Aorta (tissue), 5 donors: ENCODE measurements at regions not wholly inside any gene's neighbourhood (a gene's known extent, or its start where the extent isn't known, plus 50 kb on each side); places are given as distances from the start of the nearest gene placed in this dataset.
"Not testable (repeated sequence)": the region's sequence is repeated elsewhere in the genome, so short reads cannot be mapped to it uniquely, and the experiment has no call there.

Source experiments
- ATAC-seq: fragments of 200-7000 bp; cut with Tn5 transposase; one replicate; pipeline ENCODE4 v1.9.1; 2022; ENCODE audit warnings: moderate library complexity; ENCODE audit not compliant: low FRiP score
- DNase-seq, 2 donors: peaks; one replicate each; pipeline ENCODE4 v3.0.0-alpha.2; 2020
- H3K27ac ChIP-seq, 2 donors: one replicate each; pipeline ENCODE4 v1.5.1; 2013; ENCODE audit warnings: low read length in 2 of 2, mild to moderate bottlenecking in 2 of 2, moderate library complexity in 2 of 2, control low read depth in 1 of 2, inconsistent platforms in 1 of 2, low read depth in 1 of 2
- H3K27me3 ChIP-seq, 2 donors: one replicate each; pipeline ENCODE4 v1.6.1; 2013; ENCODE audit warnings: control low read depth in 1 of 2, low read length in 1 of 2, mild to moderate bottlenecking in 1 of 2, moderate library complexity in 1 of 2; ENCODE audit not compliant: insufficient read depth in 2 of 2, control insufficient read depth in 1 of 2
- H3K36me3 ChIP-seq, 2 donors: one replicate each; pipeline ENCODE4 v1.6.1; 2013; ENCODE audit warnings: control low read depth in 1 of 2, low read length in 1 of 2, mild to moderate bottlenecking in 1 of 2; ENCODE audit not compliant: insufficient read depth in 2 of 2, control insufficient read depth in 1 of 2
- H3K4me1 ChIP-seq, 2 donors: one replicate each; pipeline ENCODE4 v1.6.1; 2013; ENCODE audit warnings: low read length in 2 of 2, control low read depth in 1 of 2, mild to moderate bottlenecking in 1 of 2, moderate library complexity in 1 of 2; ENCODE audit not compliant: insufficient read depth in 2 of 2, control insufficient read depth in 1 of 2
- H3K4me3 ChIP-seq, 2 donors: one replicate each; pipeline ENCODE4 v1.5.1; 2013; ENCODE audit warnings: low read length in 2 of 2, control low read depth in 1 of 2, mild to moderate bottlenecking in 1 of 2
- H3K9me3 ChIP-seq: one replicate; pipeline ENCODE4 v1.6.1; 2013; ENCODE audit warnings: mild to moderate bottlenecking, low read length; ENCODE audit not compliant: control insufficient read depth
- WGBS, 2 donors: extraction: QIAGEN DNeasy Blood & Tissue Kit; methylation state at CpG; one replicate each; pipeline ENCODE4 v1.1.7; 2013; 5-methylcytosine and 5-hydroxymethylcytosine counted together
- intact Hi-C, 2 donors: fragments of 100-400 bp; cut with DNase I; formaldehyde crosslinking; loops; one replicate each; pipeline versions ENCODE4 v1.14.2 to v1.15.0; 2022
- donor health status: healthy with polysubstance abuse.
- donor health status: Bipolar disorder and iron deficiency.
- donor health status: DM: no; HTN: no; CAD: no.
- donor health status: DM: no; HTN: no; CAD: no.
- donor health status: DM: yes; HTN: yes; CAD: no.

DNA sequence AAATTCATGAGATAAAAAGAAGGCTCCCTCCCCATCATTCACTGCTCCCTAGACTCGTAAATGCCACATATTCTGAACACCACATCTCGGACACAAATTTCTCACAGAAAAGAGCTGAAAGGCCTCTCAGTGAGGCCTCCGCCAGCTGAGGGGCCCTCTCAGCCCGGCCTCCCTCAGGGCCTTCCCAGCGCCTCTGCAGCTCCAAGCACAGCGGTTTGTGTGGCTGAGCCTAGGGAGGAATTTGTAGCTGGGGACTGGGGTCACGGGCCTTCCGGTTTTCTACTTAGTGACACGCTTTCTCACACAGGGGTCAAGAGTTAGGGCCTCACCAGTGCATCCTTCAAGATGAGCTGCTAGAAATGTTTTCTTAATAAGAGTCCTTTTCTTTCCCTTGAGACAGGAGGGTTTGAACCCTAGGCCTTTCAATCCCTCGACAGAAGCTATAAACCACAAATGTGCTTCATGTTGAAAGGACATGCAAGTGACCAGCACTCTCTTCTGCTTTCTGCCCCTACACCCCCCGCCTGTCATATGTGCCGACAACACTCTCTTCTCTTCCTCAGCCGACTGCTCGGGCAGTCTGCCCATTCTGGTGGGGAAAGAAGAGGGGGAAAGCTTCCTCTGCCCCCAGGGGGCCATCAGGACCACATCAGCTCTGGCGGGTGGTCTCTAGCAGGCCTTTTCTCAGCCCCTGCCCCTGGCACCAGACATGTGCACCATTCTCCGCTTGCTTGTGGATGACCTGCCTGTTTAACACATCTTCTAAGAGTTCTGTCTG lies 104.9 kb downstream of the CHIC2 start:
- WGBS, 2 donors = 92 to 96% methylated on average over 16 of the region's 16 CpGs
- ATAC-seq = no peak

DNA sequence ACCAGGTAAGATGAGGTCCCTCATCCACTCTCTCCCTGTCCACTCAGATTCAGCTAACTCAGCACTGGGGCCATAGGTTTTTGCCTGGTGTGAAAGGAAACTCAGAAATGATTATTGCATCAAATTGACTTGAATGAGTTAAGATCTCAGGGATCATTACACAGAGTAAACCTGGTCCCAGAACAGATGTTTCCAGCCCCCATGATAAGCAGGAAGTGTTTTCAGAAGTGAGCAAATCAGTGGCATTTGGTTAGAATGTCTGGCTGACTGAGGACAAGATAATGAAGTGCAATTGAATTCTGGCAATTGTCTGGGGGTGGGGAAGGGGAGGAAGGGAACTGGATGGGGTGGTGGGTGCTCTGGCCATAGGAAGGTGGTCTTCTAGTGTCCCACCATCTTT lies 108.0 kb downstream of the CHIC2 start:
- no peak overlapping the region for H3K4me3 ChIP-seq
- H3K4me1 ChIP-seq = no peaks in the 10 kb centered on the region
- no peaks in the 10 kb centered on the region for H3K36me3 ChIP-seq
- intact Hi-C loops = no loop called here
- no peak for ATAC-seq
- no peak for DNase-seq
- H3K27me3 ChIP-seq = no peaks in the 10 kb centered on the region
- no peak overlapping the region for H3K27ac ChIP-seq
- no peaks in the 10 kb centered on the region for H3K9me3 ChIP-seq

More for the DNA sequence above, 104.9 kb downstream of the CHIC2 start:
- no peak for DNase-seq
- H3K27me3 ChIP-seq = no peaks in the 10 kb centered on the region
- no peaks in the 10 kb centered on the region for H3K4me1 ChIP-seq
- no peak overlapping the region for H3K4me3 ChIP-seq
- no peaks in the 10 kb centered on the region for H3K9me3 ChIP-seq
- H3K27ac ChIP-seq = no peak overlapping the region
- intact Hi-C loops = no loop called here
- no peaks in the 10 kb centered on the region for H3K36me3 ChIP-seq

DNA sequence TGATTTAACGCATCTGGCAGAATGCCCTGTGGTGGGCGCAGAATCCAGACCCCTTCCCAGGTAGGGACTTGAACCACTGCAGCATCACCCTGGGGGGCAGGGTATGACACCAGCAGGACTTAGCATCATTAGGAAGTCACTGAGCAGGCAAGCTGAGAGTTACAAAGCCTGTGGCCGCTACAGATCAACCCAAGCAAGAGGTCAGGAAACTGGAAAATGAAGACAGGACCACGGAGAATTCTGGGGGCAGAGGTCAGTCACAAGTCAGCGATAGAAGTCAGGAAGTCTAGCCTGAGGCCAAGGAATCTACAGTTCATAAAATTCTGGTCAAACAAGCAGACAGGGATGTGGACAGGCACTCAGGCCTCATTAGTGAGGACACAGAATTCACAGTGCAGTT lies 108.4 kb downstream of the CHIC2 start:
- Histone ChIP-seq H3K27me3 (no peaks in the 10 kb centered on the region), H3K36me3 (no peaks in the 10 kb centered on the region), H3K27ac (no peak overlapping the region), H3K9me3 (no peaks in the 10 kb centered on the region), H3K4me1 (no peaks in the 10 kb centered on the region), H3K4me3 (no peak overlapping the region)
- WGBS, 2 donors = 76 to 78% methylated on average over 5 of the region's 5 CpGs
- intact Hi-C loops = no loop called here
- no peak for DNase-seq
- ATAC-seq = no peak

DNA sequence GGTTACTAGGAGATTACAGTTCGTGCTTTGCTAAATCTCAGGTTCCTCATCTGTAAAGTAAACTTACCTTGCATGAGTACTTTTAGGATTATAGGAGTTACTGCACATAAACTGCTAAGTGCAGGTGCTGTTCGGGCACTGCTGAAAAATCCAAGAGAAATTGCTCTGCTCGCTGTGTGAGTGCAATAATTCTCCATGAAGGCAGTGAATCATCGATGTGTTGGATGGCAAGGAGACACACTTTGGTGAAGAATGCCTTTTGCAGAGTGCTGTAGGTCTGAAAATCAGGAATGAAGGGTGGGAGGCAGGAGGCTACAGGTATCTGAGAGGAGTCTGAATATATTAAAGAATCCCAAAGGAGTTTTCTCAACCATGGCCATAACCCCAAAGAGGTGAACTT lies 113.0 kb downstream of the CHIC2 start:
- intact Hi-C loops = no loop called here
- DNase-seq (no peak), ATAC-seq (no peak)
- H3K4me3 ChIP-seq = no peak overlapping the region
- no peaks in the 10 kb centered on the region for H3K4me1 ChIP-seq
- H3K27me3 ChIP-seq = no peaks in the 10 kb centered on the region
- H3K27ac ChIP-seq = no peak overlapping the region
- H3K36me3 ChIP-seq = no peaks in the 10 kb centered on the region
- H3K9me3 ChIP-seq = no peaks in the 10 kb centered on the region
- WGBS, 2 donors = 76 to 82% methylated on average over 4 of the region's 4 CpGs

DNA sequence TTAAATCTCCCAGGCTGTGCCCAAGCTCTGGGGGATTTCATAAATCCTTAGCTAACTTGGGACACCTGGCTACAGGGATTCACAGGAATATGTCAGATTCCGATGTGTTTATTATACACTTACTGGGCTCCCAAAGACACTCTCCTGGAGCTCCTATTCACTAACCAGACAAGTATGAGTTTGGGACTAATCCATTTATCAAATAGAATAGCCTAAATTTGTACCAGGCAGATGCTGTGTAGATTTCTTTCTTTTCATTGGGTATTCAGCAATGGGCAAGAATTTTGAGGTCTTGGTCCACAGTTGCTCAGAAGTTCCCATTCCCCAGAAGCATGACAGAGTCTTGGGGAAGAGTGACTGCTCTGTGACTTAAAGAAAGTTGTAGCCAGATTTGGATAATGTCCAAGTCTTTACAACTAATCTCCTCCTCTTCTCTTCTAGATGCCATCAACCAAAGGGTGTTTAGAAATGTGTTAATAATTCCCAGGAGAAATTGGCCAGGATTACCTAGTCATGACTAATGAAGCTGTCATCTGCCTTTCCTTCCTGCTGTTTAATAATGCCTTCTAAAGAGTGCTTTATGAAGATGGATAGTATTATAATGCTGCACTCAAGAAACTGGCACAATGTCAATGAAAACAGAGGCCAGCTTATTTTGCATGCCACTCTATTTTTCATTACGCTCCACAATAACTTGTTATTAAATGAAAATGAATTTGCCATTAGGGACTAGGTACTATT lies 120.9 kb downstream of the CHIC2 start:
- WGBS, 2 donors = 43 to 48% methylated on average over 2 of the region's 2 CpGs
- no peaks in the 10 kb centered on the region for H3K36me3 ChIP-seq
- peaks cover 2 to 5% of the 10 kb centered on the region in 2 donors for H3K4me1 ChIP-seq
- intact Hi-C loops = no loop called here
- H3K27ac ChIP-seq = no peak overlapping the region
- no peaks in the 10 kb centered on the region for H3K27me3 ChIP-seq
- no peak overlapping the region for H3K4me3 ChIP-seq
- ATAC-seq = no peak
- DNase-seq = no peak
- no peaks in the 10 kb centered on the region for H3K9me3 ChIP-seq

DNA sequence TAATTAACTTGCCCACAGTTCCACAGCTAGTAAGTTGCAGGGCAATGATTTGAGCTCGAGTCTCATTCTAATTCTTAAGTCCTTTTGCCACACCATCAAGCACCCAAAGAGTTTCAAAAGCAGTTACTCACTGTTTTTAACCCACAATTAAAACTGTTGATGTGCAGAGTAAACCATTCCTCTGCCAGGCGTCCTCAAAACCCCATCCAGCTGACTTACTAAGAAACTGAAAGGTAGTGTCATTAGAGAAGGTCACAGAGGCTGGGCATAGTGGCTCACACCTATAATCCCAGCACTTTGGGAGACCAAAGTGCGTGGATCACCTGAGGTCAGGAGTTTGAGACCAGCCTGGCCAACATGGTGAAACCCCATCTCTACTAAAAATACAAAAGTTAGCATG lies 121.7 kb downstream of the CHIC2 start:
- DNase-seq = no peak
- no peaks in the 10 kb centered on the region for H3K27me3 ChIP-seq
- intact Hi-C loops = no loop called here
- H3K36me3 ChIP-seq = no peaks in the 10 kb centered on the region
- peaks cover 2 to 5% of the 10 kb centered on the region in 2 donors for H3K4me1 ChIP-seq
- no peaks in the 10 kb centered on the region for H3K9me3 ChIP-seq
- H3K4me3 ChIP-seq = no peak overlapping the region
- WGBS, 2 donors = 91 to 94% methylated on average over 3 of the region's 3 CpGs
- no peak for ATAC-seq
- H3K27ac ChIP-seq = no peak overlapping the region

DNA sequence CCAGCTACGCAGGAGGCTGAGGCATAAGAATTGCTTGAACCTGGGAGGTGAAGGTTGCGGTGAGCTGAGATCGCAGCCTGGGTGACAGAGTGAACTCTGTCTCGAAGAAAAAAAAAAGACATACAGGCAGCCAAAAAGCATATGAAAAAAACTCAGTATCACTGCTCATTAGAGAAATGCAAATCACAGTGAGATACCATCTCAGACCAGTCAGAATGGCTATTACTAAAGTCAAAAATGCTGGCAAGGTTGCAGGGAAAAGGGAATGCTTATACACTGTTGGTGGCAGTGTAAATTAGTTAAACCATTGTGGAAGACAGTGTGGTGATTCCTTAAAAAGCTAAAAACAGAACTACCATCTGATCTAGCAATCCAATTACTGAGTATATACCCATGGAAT lies 123.1 kb downstream of the CHIC2 start:
- Histone ChIP-seq H3K27ac (no peak overlapping the region), H3K4me3 (no peak overlapping the region), H3K36me3 (no peaks in the 10 kb centered on the region), H3K9me3 (no peaks in the 10 kb centered on the region), H3K27me3 (no peaks in the 10 kb centered on the region), H3K4me1 (peaks cover 2 to 5% of the 10 kb centered on the region in 2 donors)
- intact Hi-C loops = no loop called here
- ATAC-seq (no peak), DNase-seq (no peak)
- WGBS, 2 donors = 99 to 100% methylated on average over 4 of the region's 4 CpGs

DNA sequence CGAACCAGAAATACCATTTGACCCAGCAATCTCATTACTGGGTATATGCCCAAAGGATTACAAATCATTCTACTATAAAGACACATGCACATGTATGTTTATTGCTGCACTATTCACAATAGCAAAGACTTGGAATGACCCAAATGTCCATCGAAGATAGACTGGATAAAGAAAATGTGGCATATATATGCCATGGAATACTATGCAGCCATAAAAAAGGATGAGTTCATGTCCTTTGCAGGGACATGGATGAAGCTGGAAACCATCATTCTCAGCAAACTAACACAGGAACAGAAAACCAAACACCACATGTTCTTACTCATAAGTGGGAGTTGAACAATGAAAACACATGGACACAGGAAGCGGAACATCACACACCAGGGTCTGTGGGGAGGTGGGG lies 124.5 kb downstream of the CHIC2 start:
- H3K27me3 ChIP-seq = not testable (repeated sequence)
- 96 to 98% methylated on average over 3 of the region's 3 CpGs for WGBS, 2 donors
- intact Hi-C loops = loop anchor here in 1 of 2 donors (10.0 kb wide), 2 partner anchors 165 to 925 kb away; partner anchors contain the start of gene GSX2

DNA sequence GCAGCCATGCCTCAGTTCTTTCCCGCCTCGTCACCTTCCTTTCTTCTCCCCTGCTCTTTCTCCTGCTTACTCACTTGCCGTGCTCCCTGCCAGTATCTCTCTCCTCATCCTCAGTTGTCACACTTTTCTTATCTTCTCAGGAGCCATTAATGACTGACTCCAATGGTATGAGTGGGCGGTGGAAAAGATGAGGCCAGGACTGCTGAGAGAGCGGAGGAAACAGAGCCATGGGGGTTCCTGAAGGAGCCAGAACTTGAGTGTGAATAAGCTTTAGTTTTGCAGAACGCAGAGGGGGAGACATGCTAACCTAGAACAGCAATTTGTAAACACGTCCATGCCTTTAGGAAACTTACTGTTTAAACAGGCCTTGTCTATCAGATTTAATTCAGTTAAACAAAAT lies 126.5 kb downstream of the CHIC2 start:
- Histone ChIP-seq H3K27me3 (no peaks in the 10 kb centered on the region), H3K27ac (no peak overlapping the region), H3K36me3 (no peaks in the 10 kb centered on the region), H3K4me3 (no peak overlapping the region), H3K4me1 (no peaks in the 10 kb centered on the region), H3K9me3 (no peaks in the 10 kb centered on the region)
- intact Hi-C loops = loop anchor here in 1 of 2 donors (10.0 kb wide), 2 partner anchors 167 to 923 kb away; partner anchors contain the start of gene GSX2
- ATAC-seq (no peak), DNase-seq (no peak)
- 82 to 90% methylated on average over 7 of the region's 7 CpGs for WGBS, 2 donors

More for the DNA sequence above, 124.5 kb downstream of the CHIC2 start:
- not testable (repeated sequence) for H3K9me3 ChIP-seq, H3K27ac ChIP-seq, DNase-seq, H3K36me3 ChIP-seq, ATAC-seq, H3K4me1 ChIP-seq, H3K4me3 ChIP-seq
